ENCODE measurements at regions not wholly inside any gene's neighbourhood (a gene's known extent, or its start where the extent isn't known, plus 50 kb on each side); places are given as distances from the start of the nearest gene placed in this dataset.

DNA sequence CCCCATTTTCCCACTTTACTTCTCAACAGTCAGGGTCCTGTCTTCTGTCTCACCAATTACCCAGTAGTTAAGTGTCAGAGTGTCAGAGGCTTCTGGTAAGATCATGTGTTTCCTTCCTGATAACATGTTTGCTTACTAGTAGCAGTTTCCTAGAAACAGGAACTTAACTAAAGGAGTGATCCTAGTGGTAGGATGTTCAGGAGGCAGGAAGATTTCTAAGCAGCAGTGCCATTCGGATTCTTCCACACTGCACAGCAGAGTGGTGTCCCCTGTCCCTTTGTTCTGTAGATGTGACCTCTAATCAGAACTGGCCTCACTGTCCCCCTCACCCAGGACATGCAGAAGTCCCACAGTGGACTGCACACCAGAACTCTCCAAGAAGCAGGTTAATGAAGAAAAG lies 221.8 kb upstream of the OSR1 start:
- TF ChIP-seq, protein P1, sequence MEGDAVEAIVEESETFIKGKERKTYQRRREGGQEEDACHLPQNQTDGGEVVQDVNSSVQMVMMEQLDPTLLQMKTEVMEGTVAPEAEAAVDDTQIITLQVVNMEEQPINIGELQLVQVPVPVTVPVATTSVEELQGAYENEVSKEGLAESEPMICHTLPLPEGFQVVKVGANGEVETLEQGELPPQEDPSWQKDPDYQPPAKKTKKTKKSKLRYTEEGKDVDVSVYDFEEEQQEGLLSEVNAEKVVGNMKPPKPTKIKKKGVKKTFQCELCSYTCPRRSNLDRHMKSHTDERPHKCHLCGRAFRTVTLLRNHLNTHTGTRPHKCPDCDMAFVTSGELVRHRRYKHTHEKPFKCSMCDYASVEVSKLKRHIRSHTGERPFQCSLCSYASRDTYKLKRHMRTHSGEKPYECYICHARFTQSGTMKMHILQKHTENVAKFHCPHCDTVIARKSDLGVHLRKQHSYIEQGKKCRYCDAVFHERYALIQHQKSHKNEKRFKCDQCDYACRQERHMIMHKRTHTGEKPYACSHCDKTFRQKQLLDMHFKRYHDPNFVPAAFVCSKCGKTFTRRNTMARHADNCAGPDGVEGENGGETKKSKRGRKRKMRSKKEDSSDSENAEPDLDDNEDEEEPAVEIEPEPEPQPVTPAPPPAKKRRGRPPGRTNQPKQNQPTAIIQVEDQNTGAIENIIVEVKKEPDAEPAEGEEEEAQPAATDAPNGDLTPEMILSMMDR (IDR thresholded peaks at IDR 0.05; ENCODE audit: low read length) = no peak
- no peak for TF ChIP-seq EZH2 (IDR thresholded peaks at IDR 0.05; ENCODE audit: borderline replicate concordance, low read length)

All from OCI-LY1 (cell line).